Stimulated activated CD4-positive, alpha-beta T cell treated with anti-CD3 and anti-CD28 coated beads, Interleukin-12 subunit alpha, Interleukin-12 subunit beta, amount 100 ng/mL, for 4 hours (primary cell): ENCODE measurements at regions not wholly inside any gene's neighbourhood (a gene's known extent, or its start where the extent isn't known, plus 50 kb on each side); places are given as distances from the start of the nearest gene placed in this dataset.
"Not testable (repeated sequence)": the region's sequence is repeated elsewhere in the genome, so short reads cannot be mapped to it uniquely, and the experiment has no call there.

Experiments used
- DNase-seq: peaks from one replicate; pipeline ENCODE4 v3.0.0-alpha.2; 2020

DNA sequence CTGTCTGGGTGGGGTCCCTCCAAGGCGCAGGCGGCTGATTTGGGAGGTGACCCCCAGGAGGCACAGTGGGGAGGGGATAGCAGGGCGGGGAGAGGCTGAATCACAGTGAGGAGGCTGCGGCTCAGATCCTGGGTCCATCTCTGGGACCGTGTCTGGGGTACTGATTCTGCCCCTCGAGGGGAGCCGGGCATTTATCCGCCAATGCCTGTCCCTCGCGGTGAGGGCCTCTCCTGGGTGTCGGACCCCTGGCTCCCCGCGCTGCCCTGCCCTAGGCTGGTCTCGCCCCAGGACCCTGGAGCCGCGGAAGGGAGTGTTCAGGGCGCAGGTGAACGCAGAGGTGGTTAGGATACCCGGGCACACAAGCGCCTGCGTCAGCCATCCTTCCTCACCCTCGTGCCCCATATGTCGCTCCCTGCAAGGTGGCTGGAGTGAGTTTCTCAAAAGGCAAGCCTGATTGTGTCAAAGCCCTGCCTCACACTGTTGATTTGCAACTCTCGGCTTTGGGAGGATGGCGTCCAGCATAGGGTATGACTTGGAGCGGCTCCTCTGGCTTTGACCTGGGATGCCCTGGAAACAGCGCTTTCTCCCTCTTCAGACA is 530.9 kb downstream of the PTPRU start:
- DNase-seq, result no peak

DNA sequence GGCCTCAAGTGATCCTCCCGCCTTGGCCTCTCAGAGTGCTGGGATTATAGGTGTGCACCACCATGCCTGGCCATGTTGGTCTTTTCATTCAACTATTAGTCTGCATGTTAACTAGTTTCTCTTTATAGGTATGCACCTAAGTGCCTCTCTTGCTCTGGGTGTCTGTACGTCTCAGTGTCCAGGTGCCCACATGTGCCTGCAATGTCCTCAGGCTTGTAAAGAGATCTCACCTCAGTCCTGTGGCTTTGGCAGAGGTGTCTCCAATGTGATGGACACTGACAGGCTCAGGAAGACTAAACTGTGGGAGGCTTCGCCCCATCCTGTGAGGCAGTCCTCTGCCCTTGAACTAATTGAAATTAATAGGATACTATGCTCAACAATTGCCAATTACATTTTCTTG is 526.3 kb downstream of the PTPRU start:
- DNase-seq, result no peak

DNA sequence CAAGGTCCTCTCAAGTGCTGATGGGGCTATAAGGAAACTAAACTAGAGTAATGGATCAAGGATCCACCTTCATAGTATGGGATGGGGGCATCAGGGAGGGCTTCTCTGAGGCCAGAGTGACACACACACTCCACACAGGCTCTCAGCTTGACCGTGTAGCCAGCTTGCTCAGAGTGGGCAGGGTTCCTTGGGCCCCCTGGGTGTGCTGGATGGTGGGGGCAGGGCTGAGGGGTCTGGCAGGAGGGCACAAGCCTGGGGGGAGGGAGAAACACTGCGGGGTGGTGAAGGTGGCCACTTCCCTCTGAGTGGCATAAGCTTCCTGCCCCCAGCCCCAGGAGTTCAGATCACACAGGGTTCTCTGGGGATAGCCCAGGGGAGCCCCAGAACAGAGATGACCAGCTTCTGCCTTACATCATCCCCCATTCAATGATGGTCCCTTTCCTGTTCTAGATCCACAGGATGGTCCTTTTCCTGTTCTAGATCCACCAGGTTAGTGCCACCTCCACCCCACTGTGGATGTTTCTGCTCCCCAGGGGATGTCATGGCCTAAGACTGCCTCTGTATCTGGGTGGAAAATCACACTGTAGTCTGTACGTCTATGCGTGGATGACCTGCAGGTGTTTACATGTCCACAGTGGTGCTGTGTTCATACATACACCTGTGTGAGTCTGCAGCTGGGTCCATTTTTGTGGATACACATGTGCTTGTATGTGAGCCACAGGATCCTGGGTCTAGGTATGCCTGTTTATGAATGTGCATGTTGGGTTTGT is 525.0 kb downstream of the PTPRU start:
- no peak for DNase-seq

DNA sequence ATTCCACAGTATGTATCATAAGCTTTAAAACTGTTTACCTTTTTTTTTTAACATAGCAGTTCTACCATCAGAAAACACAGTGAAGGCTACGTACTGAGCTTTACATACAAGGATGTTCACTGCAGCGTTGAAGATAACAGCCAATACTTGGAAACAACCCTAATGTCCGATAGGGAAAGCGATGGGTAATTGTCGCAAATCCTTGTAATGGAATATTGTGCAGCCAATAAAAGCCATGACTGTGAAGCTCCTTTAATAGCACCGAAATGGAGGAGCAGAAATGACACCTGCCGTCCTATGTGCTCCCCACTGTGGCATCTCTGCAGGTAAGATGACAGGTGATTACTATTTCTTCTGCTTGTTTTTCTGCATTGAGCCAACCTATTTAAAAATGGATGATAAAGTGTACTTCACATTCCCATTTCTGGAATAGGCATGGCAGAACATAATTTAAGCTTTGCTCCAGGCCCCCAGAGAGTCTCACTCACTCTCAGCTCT is 523.8 kb downstream of the PTPRU start:
- no peak for DNase-seq

DNA sequence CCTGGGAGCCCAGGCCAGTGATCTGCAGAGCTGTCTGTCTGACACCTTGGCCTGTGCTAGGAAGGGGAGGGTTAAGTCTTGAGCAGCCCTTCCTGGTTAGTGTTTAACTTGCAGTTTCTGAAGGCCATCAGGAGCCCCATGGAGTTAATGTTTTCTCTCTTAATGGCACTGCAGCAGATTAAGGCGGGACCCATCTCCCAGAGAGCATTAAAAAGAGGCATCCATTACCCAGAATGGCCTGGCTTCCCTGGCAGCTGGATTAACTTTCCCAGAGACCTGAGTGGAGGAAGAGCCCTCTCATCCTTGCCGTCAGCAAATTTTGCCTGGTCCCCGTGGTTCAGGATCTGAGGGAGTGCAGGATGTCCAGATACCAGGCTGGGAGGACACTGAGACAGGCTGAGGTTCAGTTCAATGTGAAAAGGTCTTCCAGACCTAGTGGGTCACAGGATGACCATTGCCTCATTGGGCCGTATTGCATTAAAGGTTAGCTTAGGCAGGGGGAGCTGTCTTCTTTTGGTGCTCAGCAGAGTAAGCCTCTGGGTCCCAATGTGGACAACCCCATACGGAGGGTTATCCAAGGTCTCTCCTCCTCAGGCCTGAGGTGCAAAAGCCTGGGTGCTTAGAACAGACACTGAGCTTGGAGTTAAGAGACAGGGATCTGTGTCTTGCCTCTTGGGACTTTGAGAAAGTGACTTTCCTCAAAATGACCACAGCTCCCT is 522.6 kb downstream of the PTPRU start:
- DNase-seq, result no peak

DNA sequence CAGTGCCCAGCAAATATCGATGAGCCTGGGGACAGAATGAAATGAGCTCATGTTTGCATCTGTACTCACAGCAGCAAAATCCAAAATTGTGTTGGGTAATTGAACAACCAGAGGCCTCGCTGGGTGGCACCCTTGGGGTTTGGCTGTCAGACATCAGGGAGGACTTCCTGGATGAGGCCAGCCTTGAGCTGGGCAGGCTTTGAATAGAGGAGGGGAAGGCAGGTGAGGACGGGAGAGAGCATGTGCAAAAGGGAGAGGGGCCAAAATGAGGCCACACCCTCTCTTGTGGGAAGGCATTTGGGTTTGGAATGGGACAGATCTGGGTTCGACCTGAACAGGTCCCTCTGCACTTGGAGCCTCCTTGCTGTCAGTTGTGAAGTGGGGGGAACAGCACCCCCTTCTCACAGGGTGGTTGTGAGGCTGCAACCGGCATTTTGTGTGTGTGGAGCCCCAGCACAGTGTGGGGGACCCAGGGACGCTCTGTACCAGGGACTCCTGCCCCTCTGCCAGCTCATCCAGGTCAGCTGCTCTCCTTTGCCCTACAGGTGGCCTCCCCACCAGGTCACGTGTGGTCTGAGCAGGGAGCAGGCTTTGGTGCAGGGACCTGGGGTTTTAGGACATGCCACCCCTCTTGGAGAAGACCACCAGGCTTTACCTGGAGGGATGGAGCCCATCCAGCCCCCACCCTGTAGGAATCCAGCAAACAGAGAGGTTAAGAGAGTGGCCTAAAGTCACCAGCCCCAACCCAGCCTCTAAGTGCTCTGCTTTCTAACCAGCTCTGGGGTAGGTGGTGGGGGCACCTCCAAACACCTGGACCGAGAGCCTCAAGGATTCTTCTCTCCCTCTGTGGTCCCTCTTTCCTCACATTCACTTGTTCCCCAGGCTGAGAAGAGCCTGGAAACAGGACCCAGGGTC is 521.8 kb downstream of the PTPRU start:
- DNase-seq, result no peak

DNA sequence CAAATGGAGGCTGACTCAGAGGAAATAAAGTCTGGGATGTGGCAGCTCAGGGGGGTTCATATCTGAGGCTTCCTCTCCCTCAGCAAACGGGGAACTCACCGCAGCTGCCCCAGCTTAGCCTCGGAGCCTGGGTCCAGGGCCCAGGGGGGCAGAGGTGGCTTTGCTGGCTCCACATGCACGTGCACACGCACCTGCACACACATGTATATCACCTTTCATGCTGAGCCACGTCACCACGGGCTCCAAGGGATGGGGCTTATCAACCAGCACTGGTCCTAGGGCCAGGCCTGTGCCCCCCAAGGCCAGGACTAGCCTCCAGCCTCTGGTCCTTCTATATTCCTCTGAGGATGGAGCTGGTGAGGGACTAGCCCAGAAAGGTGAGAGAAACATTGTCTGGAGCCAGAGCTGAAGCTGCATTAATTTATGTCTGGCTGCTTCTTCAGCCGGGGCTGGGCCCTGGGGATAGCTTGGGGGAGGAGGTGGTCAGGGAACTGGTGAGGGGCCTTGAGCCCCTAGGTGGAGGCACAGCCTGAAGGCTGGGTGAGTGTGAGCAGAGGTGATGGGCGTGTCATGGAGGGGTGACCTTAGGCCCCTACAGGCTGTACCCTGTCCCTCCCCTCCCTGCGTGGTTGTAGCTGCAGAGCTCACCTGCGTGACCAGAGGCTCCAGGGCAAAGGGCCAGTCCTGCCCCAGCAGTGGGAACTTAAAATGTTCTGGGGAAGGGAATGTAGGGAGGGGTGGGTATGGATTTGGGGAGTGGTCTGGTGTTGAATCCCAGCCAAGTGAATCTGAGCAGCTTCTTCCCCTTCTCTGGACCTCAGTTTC is 520.8 kb downstream of the PTPRU start:
- no peak for DNase-seq

DNA sequence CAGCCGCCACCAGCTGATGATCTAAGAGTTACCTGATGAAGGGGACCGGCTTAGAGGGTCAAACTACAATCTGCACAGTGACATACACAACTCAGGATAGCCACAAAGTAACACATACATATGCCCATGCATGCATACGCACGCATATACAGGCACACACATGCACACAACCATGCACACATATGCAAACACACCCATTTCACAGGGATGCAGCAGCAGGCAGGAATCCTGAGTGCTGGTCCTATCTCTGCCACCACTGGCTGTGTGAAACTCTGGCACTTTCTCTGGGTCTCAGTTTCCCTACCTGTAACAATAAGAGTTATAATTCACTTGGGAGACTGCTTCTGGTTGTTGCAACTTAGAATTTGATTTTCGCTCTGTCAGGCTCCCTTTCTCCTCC is 520.2 kb downstream of the PTPRU start:
- no peak for DNase-seq

DNA sequence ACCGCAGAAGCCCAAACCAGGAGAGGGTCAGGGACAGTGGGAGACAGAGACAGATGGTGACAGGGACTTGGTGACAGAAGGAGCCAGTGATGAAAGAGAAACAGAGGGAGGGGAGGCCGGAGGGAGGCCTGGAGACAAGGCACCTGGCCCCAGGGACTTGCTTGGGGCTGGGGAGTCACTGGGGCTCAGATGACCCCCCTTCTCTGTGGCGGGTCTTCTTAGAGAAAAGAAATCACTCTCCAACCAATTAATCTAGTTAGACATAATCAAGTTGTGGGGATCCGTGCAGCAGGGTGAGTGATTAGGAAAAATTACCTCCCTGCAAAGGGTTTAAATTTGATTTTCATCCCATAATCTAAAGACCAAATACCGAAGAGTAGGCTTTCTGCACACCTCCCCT is 519.8 kb downstream of the PTPRU start:
- no peak for DNase-seq

DNA sequence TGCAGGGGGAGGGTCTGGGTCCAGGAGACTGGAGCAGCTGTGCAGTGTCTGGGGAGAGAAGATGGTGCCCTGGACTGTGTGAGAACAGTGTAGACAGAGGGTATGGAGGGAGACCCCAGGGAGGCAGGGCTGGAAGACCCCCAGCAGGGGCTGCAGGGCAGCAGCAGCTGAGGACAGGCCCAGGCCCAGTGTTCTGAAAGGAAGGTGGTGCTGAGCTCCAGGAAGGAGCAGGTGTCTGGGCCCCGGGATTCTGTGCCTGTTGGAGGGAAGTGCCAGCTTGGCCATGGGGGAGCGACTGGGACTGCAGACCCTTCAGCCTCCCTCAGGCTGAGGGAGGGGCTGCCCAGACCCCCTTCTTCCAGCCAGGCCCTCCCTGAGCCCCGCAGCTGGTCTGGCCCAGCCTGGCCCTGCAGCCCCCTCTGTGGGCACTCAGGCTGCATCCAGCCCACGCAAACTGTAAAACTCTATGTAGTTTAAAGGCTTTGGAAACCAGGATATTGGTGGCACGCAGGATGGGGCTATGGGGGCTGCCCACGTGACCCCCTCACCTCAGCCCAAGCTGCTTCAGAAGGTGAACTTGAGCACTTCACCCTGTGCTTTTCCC is 519.2 kb downstream of the PTPRU start:
- DNase-seq, result not testable (repeated sequence)

DNA sequence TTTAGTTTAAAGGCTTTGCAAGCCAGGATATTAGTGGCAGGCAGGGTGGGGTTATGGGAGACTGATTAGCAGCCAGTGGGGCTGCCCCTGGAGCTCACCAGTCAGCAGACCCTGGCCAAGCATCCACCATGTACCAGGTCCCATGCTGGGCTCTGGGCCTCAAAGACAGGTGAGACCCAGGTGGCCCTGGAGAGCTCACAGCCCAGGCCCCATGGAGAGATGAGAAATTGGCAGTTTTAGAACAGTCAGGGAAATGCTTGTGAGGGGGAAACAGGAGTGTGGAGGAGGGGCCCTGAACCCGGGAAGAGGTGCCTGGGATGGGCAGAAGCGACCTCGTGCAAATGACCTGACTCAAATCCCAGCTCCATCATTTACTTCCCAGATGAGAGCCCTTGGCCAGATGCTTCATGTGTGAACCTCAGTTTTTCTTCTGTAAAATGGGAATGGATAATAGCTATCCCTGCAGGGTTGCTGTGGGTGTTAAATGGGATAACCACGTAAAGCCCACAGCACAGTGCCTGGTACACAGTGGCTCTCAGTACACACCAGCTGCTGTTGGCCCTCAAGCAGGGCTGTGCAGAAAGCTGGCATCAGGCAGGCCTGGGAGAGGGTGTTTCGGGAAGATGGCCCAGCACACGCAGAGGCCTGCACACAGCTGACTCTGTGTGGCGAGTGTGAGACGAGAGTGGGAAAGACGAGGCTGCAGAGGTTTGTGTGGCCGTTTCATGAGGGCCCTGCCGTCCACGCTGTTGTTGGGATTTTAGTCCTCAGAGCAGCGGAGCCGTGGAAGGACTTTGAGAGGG is 518.5 kb downstream of the PTPRU start:
- no peak for DNase-seq

DNA sequence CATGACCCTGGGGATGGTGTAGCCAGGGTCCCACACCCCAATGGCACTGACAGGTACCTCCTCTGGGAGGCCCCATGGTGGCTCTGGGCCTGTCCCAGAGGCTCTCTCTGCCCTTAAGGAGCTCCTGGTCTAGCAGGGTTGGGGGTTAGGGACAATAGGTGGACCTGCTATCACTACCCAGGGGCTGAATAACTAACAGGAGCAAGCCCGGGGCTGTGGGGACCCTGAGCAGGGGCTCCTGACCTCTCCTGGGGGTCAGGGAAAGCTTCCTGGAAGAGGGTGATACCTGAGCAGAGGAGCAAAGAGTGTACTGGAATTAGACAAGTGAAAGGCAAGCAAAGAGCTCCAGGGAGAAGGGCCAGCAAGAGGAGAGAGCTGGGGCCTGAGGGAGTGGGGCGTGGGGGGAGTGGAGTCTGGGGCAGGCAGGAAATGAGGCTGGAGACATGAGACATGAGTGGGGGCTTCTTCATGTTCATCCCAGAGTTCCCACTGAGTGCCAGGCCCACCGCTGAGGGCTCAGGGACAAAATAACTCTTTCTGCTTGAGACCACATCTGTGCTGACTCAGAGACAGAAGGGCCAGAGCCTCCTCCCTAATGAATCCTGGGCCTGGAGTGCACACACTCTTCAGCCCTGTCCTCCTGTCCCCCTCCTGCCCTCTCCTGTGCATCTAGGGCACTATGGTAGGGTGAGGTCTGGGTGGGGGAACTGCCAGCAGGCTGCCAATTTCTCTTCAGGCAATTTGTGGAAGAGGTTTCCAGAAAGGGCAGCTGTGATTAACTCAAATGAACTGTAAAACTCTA is 517.6 kb downstream of the PTPRU start:
- no peak for DNase-seq

DNA sequence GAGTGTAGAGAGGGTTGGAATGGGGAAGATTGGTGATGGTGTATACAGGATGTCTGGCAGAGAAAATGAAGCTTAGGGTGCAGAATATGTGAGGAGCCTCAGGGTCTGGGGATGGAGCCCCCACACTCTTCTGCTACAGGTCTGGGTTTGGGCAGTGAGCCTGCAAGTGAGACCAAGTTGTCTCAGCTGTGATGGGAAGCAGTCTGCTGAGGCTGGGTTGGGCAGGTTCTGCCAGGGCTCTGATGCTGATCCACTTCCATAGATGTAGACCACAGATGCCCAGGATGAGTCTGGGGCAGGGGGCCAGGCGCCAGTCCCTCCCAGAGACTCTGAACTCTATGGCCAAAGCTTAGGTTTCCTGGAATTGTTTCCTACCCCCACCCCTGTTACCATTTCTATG is 516.9 kb downstream of the PTPRU start:
- DNase-seq, result no peak

DNA sequence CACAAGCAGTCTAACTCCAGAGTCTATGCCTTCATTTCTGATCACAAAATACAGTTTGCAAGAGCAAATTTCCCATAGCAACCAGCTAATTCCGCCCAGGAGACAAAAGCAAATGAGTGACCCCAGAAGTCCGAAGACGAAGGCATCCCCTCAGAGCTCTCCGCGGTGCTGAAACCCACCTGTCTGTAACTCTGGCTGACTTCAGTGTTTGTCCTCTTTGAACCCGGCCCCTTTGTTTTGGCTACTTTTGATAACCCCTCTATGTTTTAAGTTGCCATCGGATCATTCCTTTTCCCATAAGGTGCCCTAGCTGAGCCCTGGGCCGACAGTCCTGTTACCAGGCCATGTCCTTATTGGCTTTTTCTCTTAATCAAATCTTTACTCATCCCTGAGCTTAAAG is 515.8 kb downstream of the PTPRU start:
- no peak for DNase-seq

DNA sequence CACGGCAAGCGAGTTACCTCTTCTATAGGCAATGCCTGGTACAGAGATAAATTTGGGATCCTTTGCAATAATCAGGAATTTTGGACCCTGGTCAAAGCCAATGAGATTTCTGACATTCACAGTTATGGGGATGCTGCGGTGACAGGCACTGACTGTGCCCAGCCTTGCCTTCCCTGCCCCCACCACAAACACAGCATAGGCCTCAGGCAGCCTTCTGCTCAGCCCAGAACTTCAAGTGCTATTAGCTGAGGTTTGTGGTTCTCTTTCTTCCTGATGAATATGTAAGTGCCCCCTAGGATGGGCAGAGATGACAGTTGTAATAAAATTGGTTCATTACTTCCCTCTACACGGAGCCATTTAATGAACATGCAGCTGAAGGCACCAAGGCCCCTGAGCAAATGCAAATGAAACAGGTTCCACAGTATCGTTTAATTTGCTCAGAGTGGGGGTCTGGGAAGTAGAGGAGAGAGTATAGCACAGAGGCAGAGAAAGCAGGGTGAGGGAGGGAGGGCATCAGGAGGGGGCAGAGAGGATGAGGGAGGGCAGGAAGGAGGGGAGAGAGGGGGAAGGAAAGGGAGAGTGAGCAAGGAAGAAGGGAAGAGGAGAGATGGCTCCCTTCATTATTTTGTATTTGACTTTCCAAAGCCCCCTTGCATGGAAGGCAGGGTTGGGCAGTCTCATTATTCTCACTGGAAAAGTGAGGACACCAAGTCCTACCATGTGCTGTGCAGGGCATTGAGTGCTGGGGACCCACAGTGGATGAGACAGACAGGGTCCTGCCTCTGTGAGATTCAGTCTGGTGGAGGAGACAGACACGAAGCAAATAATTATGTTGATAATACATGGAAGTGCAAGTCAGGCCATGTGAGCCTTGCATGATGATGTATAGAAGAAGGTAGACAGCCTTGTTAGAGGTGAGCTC is 513.0 kb downstream of the PTPRU start:
- DNase-seq, result no peak

DNA sequence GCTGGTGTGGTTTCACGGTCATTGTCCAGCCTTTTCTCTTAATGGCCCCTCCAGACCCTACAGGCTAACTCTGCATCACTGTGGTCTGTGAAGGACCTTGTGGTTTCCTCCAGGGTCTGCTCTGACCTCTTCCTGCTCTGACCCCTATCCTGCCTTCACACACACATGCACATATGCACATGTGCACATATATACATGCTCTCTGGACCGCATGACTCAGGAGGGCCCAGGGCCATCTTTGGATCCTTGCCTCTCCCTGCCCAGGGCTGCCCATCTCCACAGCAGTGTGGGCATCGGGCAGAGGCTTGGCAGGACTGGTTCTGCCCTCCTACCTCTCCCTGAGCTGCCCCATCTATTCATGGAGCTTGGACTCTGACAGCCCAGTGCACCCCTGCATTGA is 510.9 kb downstream of the PTPRU start:
- no peak for DNase-seq

DNA sequence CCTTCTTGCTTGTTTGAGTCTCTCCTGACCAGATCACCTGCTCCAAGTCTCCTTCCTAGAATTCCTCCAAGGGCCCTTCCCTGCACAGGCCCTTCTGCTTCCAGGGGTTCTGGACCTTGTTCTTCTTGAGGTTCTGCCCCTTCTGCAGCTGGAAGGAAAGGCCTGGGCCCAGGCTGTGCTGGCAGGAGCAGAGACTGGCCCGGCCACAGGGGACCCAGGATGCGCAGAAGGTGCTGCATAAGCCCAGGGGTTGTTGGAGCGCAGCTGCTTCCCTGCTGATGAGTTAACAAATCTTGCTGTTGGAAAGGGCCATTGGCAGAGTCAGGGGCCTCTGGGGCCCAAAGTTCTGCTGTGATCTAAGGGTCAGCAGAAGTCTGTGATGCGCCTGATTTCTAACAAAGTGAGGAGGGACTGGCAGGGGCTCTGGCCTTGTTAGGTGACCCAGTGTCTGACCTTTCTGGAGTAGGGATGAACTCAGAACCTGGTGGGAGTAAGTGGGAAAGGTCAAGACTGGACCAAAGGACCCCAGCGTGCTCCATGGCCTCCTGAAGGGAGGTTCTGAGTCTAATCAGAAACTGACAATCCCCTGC is 509.8 kb downstream of the PTPRU start:
- DNase-seq, result no peak
